ENCODE measurements at regions not wholly inside any gene's neighbourhood (a gene's known extent, or its start where the extent isn't known, plus 50 kb on each side); places are given as distances from the start of the nearest gene placed in this dataset.

DNA sequence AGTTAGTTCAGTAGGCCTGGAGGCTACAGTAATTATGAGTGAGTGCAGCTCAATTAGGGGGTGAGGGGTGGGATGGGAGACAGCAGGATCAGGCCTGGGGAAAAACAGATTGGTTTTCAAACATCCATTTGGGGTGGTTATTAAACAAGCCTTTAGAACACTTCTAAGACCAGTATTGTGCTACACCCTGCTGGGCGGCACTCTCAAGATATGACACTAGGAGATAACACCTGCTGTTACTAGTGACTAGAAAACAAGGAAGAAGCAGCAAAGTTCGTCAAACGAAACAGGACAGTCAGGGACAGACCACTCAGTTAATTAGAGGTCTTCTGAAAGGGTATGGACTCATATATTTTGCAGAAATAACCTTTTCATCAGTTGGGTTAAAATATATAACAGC, 353.6 kb downstream of the PTEN start:
- TF ChIP-seq CTCF (IDR thresholded peaks at IDR 0.05; ENCODE audit: low read depth, low read length, poor library complexity, severe bottlenecking) (no peak), EZH2phosphoT487 (IDR thresholded peaks at IDR 0.05; ENCODE audit: borderline replicate concordance, low read length) (no peak)

All from DOHH2 (cell line).